ENCODE measurements at regions not wholly inside any gene's neighbourhood (a gene's known extent, or its start where the extent isn't known, plus 50 kb on each side); places are given as distances from the start of the nearest gene placed in this dataset.

DNA sequence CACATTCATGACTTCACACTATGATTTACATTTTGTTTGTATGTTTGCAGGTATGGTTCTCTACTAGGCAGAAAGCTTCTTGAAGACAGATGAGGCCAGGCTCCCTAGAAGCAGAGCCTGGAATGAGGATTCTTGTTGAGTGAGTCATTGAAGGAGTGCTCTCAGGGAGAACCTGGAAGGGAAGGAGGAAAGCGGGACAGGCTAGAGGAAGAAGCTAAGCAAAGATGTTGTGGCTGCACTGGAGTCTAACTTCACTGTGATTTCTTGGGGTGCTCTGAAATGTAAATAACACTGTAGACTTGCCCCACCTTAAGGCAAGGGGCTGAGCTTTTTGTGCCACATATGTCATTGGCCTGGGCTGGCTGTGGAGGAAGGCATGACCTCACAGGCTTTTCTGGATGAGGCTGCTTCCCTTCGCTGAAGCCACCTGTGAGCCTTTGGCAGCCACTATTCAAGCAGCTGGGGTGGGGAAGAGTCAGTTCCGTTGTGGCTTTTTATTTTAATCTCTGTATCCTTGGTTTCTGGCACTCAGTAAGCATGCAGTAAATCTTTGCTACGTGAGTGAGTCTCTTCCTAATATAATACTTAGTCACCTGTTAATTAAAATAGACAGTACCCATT is 307.3 kb downstream of the SV2B start:
- H3K27ac ChIP-seq: no peak overlapping the region
- 57 to 62% methylated on average over 4 of the region's 4 CpGs for WGBS, 2 donors
- DNase-seq (ENCODE audit: low spot score in 2 of 2): no peak

DNA sequence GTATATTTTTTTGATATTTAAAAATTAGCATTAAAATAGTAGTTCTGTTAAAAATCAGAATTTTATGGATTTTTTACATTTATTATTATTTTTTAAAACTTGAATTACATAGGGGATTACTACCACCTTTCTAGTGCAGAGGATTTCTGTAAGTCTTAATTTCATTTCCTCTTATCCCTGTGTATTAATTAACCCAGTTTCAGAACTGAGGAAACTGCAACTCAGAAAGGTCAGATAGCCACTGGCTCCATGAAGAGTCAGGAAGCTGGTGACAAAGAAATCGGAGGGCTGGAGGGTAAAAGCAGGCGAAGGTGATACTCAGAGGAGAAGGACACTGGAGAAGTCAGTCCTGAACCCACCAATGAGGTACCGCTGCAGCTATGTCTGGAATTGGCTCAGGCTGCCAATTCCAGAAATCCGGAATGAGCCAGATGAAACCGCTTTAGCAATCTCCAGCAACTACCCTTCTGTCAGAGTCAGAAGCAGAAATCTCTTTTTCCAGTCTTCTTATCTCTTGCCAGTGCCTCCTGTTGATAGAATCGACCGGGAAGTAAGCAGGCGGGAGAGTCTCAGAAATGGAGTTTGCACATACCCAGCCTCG is 308.5 kb downstream of the SV2B start:
- H3K27me3 ChIP-seq: no peaks in the 10 kb centered on the region
- H3K4me3 ChIP-seq: no peak overlapping the region
- TF ChIP-seq EP300 (IDR thresholded peaks at IDR 0.05) (no peak), POLR2A (IDR thresholded peaks at IDR 0.05) (no peak)
- H3K9me3 ChIP-seq: no peaks in the 10 kb centered on the region
- no peaks in the 10 kb centered on the region for H3K36me3 ChIP-seq
- 63 to 70% methylated on average over 9 of the region's 9 CpGs for WGBS, 2 donors
- no peaks in the 10 kb centered on the region for H3K4me1 ChIP-seq
- H3K27ac ChIP-seq: no peak overlapping the region
- no peak for DNase-seq (ENCODE audit: low spot score in 2 of 2)

More for the DNA sequence above, 307.3 kb downstream of the SV2B start:
- TF ChIP-seq POLR2A (IDR thresholded peaks at IDR 0.05): no peak
- TF ChIP-seq, protein P1, sequence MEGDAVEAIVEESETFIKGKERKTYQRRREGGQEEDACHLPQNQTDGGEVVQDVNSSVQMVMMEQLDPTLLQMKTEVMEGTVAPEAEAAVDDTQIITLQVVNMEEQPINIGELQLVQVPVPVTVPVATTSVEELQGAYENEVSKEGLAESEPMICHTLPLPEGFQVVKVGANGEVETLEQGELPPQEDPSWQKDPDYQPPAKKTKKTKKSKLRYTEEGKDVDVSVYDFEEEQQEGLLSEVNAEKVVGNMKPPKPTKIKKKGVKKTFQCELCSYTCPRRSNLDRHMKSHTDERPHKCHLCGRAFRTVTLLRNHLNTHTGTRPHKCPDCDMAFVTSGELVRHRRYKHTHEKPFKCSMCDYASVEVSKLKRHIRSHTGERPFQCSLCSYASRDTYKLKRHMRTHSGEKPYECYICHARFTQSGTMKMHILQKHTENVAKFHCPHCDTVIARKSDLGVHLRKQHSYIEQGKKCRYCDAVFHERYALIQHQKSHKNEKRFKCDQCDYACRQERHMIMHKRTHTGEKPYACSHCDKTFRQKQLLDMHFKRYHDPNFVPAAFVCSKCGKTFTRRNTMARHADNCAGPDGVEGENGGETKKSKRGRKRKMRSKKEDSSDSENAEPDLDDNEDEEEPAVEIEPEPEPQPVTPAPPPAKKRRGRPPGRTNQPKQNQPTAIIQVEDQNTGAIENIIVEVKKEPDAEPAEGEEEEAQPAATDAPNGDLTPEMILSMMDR (IDR thresholded peaks at IDR 0.05): no peak
- no peak for TF ChIP-seq EP300 (IDR thresholded peaks at IDR 0.05)
- Histone ChIP-seq H3K27me3 (no peaks in the 10 kb centered on the region), H3K36me3 (no peaks in the 10 kb centered on the region), H3K9me3 (no peaks in the 10 kb centered on the region), H3K4me1 (no peaks in the 10 kb centered on the region), H3K4me3 (no peak overlapping the region)

DNA sequence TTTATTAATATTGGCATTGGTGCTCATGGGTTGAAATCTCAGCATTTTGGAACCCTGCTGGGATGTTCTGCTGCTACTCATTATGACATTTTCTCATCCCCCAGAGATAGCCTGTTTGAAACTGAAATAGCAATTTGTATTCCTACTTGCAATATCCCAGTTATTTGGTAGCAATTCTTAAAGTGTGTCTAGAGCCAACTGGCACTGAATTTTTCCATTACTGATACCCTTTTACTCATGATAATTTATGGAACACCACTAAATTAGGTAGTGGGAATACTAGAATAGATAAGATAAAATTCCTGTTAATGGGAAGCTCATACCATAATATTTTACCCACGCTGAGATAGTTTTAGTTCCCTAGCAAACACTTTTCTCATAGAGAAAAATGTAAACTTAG is 309.3 kb downstream of the SV2B start:
- WGBS, 2 donors: 81 to 86% methylated on average over 1 of the region's 1 CpG
- H3K27ac ChIP-seq: no peak overlapping the region
- no peak overlapping the region for H3K4me3 ChIP-seq
- H3K9me3 ChIP-seq: no peaks in the 10 kb centered on the region
- TF ChIP-seq, protein P1 (IDR thresholded peaks at IDR 0.05): no peak
- TF ChIP-seq EP300 (IDR thresholded peaks at IDR 0.05): no peak
- no peak for TF ChIP-seq POLR2A (IDR thresholded peaks at IDR 0.05)
- H3K27me3 ChIP-seq: no peaks in the 10 kb centered on the region
- no peaks in the 10 kb centered on the region for H3K36me3 ChIP-seq
- DNase-seq (ENCODE audit: low spot score in 2 of 2): no peak
- no peaks in the 10 kb centered on the region for H3K4me1 ChIP-seq

DNA sequence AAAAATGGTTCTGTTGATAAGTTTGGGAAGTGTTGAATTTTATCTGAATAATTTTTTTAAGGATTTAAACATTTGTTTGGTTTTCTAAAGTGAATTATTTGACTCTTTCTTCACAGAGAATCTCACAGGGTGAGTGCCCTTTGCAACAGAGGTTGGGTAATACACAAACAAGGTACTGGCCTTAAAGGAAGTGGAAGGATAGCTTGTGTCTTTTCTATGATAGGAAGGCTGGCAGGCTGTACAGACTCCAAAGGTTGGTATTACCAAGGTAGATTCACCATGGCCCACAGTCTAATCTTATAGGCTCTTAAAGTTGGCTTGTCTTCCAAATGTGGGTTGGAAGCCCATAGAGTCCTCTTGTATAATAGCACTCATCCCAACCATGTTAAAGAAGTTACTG is 311.5 kb downstream of the SV2B start:
- no peaks in the 10 kb centered on the region for H3K36me3 ChIP-seq
- no peaks in the 10 kb centered on the region for H3K4me1 ChIP-seq
- no peaks in the 10 kb centered on the region for H3K27me3 ChIP-seq
- no peak overlapping the region for H3K4me3 ChIP-seq
- peaks cover 0 to 4% (median 0%) of the 10 kb centered on the region in 4 donors for H3K9me3 ChIP-seq
- TF ChIP-seq, protein P1 (IDR thresholded peaks at IDR 0.05): no peak
- TF ChIP-seq POLR2A (IDR thresholded peaks at IDR 0.05): no peak
- TF ChIP-seq EP300 (IDR thresholded peaks at IDR 0.05): no peak
- H3K27ac ChIP-seq: no peak overlapping the region
- DNase-seq (ENCODE audit: low spot score in 2 of 2): no peak

DNA sequence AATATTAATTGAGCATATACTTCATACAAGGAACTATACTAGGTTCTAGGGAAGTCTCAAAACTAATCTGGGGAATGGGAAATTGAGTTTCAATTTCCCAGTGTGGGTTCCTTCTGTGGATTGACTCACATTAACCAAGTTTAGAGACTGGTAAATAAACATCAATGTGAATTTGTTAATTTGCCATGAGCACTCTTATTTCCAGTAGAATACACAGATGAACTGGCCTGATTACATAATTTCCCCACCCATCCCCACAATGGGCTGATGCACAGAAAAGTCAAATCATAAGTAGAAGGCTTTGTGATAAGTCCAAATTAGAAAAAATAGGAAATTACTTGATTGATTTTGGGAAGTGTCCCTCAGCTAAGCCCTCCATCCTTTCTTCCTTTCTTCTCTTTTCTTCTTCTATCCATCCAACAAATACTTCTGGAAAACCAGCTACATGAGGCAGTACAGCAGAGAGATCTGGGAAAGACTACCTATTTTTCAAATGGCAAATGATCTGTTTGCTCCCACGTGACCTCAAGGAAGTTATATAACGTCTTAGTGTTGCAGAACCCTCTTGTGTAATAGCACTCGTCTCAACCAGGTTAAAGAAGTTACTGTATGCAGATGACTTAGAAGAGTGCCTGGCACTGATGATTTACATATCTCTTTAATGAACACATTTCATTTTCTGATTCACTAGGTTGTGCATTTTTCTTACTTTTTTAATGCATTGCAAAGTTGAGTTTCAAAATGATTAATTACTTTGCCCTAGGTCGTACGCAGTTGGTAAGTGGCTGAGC is 312.3 kb downstream of the SV2B start:
- H3K4me1 ChIP-seq: no peaks in the 10 kb centered on the region

More for the DNA sequence above, 312.3 kb downstream of the SV2B start:
- Histone ChIP-seq H3K36me3 (no peaks in the 10 kb centered on the region), H3K4me3 (no peak overlapping the region), H3K9me3 (peaks cover 0 to 4% (median 0%) of the 10 kb centered on the region in 4 donors), H3K27ac (no peak overlapping the region), H3K27me3 (no peaks in the 10 kb centered on the region)
- whole genome bisulfite sequencing, 2 donors: 43 to 60% methylated on average over 5 of the region's 5 CpGs
- no peak for DNase-seq (ENCODE audit: low spot score in 2 of 2)
- no peak for TF ChIP-seq POLR2A (IDR thresholded peaks at IDR 0.05)
- TF ChIP-seq EP300 (IDR thresholded peaks at IDR 0.05): no peak
- TF ChIP-seq, protein P1 (IDR thresholded peaks at IDR 0.05): no peak
